HG03175 (cell line): ENCODE measurements at regions not wholly inside any gene's neighbourhood (a gene's known extent, or its start where the extent isn't known, plus 50 kb on each side); places are given as distances from the start of the nearest gene placed in this dataset.
A peak's percentile ranks its signal among the peaks of the same experiment; 100 is the strongest.
"Not testable (repeated sequence)": the region's sequence is repeated elsewhere in the genome, so short reads cannot be mapped to it uniquely, and the experiment has no call there.

Experiments used
- ATAC-seq: cut with Tn5 transposase; IDR thresholded peaks from one replicate; pipeline ENCODE4 v1.9.1; 2021; ENCODE audit warnings: mild to moderate bottlenecking, moderate library complexity; ENCODE audit not compliant: unreplicated experiment

GRCh38 chr18:38771620-38772019 lies 1206.0 kb upstream of the CELF4 start:
- ATAC-seq, result not testable (repeated sequence)

- ATAC-seq, result no peak
Observed at GRCh38 chr18:38768504-38768903, 1202.9 kb upstream of the CELF4 start.

- no peak for ATAC-seq
Observed at GRCh38 chr18:38759457-38759856, 1193.9 kb upstream of the CELF4 start.

GRCh38 chr18:38756436-38756835 lies 1190.8 kb upstream of the CELF4 start:
- ATAC-seq, result no peak

- ATAC-seq, result peak; percentile 80
Observed at GRCh38 chr18:38752430-38752829, 1186.8 kb upstream of the CELF4 start.

- ATAC-seq, result no peak
Observed at GRCh38 chr18:38751898-38752297, 1186.3 kb upstream of the CELF4 start.

- ATAC-seq, result no peak
Observed at GRCh38 chr18:38751211-38751610, 1185.6 kb upstream of the CELF4 start.

- ATAC-seq, result no peak
Observed at GRCh38 chr18:38750751-38751150, 1185.2 kb upstream of the CELF4 start.

GRCh38 chr18:38747153-38747552 lies 1181.6 kb upstream of the CELF4 start:
- ATAC-seq, result no peak

- not testable (repeated sequence) for ATAC-seq
Observed at GRCh38 chr18:38720181-38720580, 1154.6 kb upstream of the CELF4 start.

- ATAC-seq, result no peak
Observed at GRCh38 chr18:38718365-38718901, 1152.8 kb upstream of the CELF4 start.

- ATAC-seq, result no peak
Observed at GRCh38 chr18:38709122-38709521, 1143.5 kb upstream of the CELF4 start.

GRCh38 chr18:38706373-38706772 lies 1140.8 kb upstream of the CELF4 start:
- no peak for ATAC-seq

GRCh38 chr18:38698088-38698487 lies 1132.5 kb upstream of the CELF4 start:
- no peak for ATAC-seq

GRCh38 chr18:38695559-38696280 lies 1130.1 kb upstream of the CELF4 start:
- ATAC-seq, result no peak

- no peak for ATAC-seq
Observed at GRCh38 chr18:38693104-38693503, 1127.5 kb upstream of the CELF4 start.

GRCh38 chr18:38690626-38691025 lies 1125.0 kb upstream of the CELF4 start:
- no peak for ATAC-seq

GRCh38 chr18:38688416-38688815 lies 1122.8 kb upstream of the CELF4 start:
- no peak for ATAC-seq

- ATAC-seq, result no peak
Observed at GRCh38 chr18:38670486-38670885, 1104.9 kb upstream of the CELF4 start.

- ATAC-seq, result no peak
Observed at GRCh38 chr18:38664929-38665328, 1099.3 kb upstream of the CELF4 start.

- ATAC-seq, result no peak
Observed at GRCh38 chr18:38663682-38664081, 1098.1 kb upstream of the CELF4 start.

GRCh38 chr18:38663270-38663669 lies 1097.7 kb upstream of the CELF4 start:
- ATAC-seq, result no peak

GRCh38 chr18:38654946-38655345 lies 1089.3 kb upstream of the CELF4 start:
- ATAC-seq, result no peak
